GDM1 (cell line): ENCODE measurements at regions not wholly inside any gene's neighbourhood (a gene's known extent, or its start where the extent isn't known, plus 50 kb on each side); places are given as distances from the start of the nearest gene placed in this dataset.

Source experiments
- DNase-seq: peaks from one replicate; lab custom pipeline; 2025; lab: John Stamatoyannopoulos, UW

DNA sequence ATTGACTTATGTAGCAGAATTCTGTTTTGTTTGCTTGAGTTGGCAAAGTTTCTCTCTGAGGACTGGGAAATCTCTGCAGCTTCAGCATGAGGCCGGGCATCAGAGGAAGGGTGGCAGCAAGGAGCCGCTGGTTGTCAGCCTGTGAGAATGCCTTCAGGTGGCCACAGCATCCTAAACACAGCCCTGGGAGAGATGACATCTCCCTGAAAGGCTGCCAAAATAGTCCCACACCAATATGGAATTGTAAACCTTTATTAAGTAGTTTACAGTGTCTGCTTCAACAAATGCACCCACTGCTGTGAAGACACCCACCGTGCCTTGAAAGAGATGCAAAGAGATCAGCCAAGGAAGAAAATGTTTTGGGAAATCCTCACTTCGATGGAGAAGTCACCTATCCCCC is 609.7 kb upstream of the ARRDC4 start:
- no peak for DNase-seq

DNA sequence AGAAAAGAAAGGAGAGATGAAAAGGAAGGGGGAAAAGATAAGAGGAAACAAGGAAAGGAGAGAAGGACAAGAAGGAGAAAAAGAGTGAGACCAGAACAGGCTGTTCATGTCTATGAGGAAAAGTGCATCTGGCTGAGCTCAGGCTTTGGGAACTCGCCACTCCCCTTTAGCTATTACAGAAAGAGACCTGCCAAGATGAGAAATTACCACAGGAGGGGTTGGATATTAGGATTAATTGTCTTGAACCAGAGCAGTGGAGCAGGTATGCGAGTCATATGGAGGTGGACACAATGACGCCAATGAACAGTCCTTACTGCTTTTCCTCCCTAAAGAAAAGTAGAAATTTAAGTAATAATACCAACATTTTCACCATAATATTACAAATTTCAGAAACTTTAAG is 577.0 kb upstream of the ARRDC4 start:
- DNase-seq, result no peak

DNA sequence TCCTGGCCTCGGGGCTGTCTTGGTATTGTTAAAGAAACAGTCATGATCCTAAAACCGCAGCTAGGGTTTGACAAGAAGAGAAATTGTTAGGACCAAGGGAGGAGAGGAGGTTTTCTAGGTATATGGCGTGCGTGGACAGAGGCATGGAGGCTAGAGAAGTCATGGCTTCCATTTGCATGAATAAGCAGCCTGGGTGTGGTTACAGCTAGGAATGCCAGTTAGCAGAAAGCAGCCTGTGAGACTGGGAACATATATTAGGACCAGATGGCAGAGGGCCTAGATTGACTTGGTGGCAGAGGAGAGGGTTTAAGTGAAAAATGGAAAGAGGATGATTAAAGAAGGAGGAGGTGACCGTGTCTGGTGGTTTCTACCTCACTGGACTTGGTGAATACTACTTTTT is 573.6 kb upstream of the ARRDC4 start:
- DNase-seq, result no peak

DNA sequence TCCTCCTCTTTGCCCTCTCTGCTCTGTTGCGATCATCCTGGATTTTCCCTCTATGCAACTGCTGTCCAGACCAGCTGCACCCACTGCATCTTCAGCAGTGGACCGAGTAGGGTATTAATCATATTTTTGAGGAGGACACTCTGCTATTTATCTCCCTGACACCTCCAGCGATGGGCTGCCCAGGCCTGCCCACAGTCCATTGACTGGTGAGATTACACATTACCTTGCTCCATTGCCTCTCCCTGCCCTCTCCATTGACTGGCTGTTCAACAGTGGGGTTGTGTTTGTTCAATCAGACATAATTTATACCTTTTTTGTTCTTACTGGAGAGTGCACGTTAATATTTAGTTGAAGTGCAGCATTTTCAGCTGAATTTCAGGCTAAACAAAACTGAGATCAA is 559.3 kb upstream of the ARRDC4 start:
- DNase-seq, result no peak

DNA sequence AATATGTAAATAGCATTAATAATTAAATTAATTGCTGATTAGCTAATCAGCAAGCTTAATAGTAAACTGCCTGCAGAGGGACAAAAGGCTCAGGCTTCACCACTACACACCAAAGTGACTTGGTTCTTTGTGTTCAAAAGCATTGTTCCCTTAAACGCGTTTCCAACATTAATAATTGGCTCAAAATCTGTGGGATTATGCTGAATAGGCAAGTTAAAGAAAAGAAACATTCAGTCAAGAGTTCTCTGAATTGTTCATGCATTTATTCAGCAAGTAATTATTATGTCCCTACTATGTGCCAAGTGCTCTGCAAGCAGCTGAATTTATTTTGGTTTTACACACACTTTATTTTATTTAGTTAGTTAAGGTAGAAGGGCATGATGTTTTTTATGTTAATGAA is 558.5 kb upstream of the ARRDC4 start:
- no peak for DNase-seq

DNA sequence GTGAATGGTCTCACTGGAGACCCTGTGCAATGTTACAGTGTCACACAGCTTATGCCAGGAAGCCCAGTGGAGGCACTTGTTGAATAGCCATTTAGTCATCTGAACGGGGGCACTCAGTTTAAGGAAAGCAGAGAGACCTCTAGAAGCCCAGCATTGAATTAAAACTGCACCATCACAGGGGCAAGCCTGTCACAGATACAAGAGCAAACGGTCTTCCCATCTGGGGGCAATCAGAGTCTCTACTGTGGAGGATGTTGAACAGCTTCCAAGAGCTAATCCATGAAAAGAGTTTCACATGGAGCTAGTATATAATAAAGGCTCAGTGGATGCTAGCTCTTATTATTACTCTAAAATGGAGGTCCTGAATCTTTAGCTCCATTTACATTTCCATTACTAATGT is 553.7 kb upstream of the ARRDC4 start:
- DNase-seq, result no peak

DNA sequence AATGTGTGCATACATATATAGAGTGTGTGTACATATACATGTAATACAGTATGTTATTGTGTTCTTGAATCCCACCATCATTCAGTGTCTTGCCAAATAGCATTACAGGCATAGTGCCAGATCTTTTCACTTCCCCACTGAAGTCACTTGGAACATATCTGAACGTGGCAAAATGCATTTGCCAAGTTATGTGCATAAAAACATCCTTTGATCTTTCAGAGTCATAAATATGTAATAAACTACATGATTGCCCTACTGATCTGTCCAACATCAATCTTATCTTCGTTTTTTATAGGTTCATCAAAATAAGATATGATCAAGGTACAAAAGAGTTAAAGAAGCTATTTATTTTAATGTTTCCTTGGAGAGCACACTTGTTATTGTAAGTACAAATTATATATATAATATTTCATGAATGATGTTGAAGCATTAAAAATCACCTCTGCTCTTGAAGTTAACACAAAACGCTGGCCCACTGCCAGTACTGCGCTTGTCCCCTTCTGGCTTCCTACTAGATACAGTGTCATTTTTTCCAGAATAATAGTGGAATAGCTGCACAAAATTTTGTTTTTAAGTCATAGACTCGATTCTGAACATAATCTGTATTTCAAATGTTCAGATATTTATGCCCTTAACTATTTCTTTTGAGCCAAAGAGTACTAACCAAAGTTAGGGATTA is 549.5 kb upstream of the ARRDC4 start:
- DNase-seq, result no peak

DNA sequence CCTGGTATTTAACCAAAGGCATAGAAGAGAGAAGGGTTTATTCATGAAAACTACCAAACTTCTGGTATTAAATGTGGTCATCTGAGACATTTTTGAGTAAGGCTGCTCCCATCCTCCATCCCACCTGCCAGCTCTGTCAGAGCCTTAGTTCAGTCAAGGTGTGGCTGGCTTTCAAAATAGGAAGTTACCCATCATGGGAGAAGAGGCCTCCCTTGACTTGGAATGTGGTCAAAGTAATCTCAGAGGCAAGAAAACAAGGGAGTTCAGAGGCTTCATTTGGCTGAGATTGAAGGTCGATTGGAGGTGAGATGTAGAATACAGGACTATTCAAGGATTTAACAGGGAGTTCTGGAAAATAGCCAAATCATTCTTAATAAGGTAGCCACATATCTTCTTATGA is 540.4 kb upstream of the ARRDC4 start:
- no peak for DNase-seq

DNA sequence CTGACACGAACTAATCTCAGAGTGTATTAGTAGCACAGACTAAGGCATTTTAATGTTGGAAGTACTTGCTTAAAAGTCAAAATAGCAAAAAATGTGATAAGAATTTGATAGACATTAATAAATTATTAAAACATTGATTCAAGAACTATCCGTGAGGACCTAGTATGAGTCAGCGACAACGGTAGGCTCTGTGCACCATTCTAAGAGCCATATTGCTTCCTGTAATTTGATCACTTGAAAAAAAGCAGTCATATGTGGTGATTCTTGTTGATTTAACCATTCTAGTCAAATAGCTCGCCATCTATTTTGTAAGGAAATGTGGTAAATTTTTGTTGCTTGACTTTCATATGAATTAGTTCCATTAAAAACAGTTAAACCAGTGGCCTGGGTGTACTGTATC is 534.9 kb upstream of the ARRDC4 start:
- no peak for DNase-seq

DNA sequence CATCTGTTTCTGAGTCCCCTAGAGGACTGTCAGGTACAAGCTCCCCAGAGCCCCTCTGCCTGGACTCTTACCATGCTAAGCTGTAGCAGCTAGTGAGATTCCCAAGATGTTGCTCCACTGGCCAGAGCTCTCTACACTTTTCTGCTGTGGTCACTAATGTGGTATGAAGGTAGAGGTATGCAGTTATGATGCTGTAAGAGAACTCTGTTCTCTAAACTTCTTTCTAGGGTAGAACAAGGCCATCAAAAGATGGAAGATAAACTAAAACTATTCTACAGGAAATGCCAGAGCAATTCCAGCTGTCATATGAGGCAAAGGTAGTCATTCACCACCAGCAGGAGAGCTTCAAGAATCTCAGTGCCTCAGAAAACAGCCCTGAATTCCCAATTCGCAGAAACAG is 517.4 kb upstream of the ARRDC4 start:
- DNase-seq, result no peak

DNA sequence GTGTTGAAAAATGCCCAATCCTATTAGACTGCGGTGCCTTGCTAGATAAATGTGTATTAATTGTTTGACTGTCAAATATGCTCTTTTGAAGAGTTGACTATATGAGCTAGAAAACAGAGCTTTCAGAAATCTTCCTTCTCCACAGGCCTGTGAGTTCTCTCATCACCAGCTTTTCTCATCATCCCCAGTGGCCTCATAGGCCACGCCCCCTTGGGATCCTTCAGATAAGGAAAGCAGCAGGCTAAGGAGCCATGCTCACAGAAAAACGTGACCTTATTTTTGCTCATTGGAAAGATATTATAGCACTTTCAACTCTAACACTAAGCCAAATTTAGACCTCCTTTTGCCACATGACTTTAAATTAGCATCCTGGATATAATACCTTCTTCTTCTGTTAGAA is 514.4 kb upstream of the ARRDC4 start:
- DNase-seq, result no peak

DNA sequence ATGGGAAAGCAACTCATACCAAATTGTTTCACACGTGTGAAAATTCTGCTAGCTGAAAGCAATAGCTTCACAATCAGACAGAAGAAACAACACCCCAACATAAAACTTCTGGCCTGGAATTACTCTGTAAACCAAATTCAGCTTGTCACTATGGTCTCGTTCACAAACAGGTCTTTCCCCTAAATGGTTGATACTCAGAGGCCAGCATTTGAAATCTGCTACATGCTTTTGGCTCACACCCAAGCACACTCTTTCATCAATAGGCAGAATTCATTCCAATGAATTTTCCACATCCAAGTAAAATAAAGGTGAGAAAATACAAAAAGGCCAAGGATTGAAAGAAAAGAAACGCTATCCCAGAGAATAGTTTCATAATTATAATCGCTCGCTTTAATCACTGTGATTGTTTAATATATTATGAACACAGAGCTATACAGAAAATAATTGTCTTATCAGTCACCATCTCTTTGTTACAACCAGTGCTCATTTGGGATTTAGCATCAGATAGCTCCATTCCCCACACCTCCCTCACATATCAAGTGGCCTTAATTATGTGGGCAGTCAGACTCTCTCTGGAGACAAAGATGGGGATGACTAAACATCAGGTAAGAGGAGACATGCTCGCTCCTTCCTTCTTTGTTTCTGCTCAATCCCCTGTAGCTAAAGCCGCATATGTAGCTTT is 503.8 kb upstream of the ARRDC4 start:
- DNase-seq, result no peak

DNA sequence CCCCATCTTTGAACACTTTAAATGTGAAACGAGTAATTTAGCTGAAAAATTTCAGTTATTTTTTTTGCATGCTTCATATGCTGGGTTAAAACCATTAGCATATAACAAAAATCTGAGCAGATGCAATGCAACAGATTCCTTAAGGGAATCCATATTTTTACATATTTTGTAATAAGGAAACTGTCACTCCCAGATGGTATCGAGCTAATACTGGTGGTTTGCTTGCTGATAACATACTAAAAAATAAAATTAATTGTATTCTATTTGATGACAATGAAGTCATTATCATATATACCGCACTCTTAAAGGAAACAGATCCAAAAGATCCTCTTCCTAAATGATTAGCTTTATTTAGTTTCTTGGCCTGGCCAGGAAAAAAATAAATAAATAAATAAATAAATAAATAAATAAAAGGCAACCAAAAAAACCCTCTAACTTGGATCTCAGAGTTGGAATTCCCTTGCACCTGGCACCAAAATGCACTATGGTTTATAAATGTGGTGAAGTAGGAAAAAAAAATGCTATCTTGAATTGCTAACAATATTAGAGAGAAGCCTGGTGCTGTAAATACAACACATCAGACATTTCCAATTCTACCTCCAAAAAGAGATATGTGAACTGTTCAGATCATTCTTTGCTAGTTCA is 503.2 kb upstream of the ARRDC4 start:
- DNase-seq, result no peak

DNA sequence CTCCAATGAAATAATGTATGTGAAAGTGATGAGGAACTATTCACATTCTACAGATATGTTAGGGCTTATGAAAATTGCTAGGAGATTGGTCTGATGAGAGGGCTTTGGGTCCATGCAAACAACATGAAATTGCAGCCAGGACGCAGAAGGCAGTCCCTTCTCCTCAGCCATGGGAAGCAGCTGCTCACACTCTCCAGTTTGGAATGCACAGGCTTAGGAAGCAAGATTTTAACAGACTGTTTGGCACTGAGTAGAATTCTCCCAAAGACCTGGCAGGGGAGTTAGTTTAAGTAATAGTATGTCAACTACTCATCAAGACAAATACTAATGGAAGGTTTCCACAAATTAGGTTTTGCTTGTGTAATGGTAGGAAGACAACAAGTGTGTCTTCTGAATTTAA is 500.7 kb upstream of the ARRDC4 start:
- no peak for DNase-seq

DNA sequence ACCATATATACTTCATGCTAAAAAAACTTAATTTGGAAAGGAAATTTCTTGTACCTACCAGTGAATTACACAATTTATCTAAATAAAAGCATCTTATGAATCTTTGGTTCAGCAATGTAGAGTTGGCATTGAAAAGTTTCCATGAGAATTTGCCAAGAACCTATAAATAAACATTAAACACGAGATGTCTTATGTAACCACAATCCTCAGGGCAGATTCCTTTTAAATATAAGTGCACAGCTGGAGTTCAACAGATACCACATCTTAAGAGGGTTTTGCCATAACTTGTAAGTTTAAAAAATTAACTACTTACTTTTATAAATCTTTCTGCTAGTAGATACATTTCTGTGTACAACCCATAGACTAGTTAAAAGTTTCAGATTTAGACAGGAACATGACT is 499.3 kb upstream of the ARRDC4 start:
- DNase-seq, result no peak

DNA sequence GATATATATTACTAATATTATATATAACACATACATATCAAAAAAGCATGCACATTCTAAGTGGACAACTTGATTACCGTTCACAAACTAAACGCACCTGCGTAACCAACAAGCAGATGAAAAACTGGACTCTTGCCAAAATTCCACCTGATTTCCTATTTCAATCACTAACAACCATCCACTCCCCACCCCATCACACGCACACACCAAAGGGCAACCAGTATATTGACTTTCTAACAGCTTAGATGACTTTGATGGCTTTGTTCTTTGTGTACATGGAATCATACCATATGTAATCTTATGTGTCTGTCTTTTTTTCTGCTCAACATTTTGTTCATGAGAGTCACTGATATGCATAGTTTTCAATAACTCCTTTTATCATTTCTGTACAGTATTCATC is 496.8 kb upstream of the ARRDC4 start:
- no peak for DNase-seq

DNA sequence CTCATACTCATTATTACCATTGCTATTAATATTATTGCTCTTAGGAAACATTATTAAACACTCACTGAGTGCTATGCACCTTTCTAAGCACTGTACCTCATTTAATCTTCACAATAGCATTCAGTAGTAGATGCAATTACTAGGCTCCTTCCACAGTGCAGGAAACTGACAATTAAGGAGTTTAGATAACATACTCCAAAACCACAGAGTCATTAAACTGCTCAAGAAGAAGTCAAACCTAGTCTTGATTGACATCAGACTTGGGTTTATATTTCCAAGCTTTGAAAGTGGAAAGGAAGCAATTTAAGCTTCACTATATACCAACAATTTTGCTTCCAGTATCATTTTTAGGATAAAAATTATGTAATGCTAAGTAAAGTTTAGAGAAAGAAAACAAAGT is 490.1 kb upstream of the ARRDC4 start:
- DNase-seq, result no peak

DNA sequence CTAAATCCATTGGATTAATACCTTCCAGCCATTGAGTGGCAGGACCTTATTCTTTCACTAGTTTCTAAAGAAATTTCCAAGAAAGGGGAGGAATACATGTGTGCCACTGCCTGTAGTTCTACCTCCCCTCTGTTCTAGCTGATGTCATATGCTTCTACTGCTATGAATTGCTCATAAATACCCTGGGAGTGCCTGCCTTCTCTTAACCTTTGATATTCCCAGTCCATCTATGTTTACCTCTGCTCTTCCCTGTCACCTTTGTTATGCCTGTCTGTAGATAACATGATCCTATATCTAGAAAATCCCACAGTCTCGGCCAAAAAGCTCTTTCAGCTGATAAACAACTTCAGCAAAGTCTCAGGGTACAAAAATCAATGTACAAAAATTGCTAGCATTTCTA is 486.9 kb upstream of the ARRDC4 start:
- DNase-seq, result no peak

DNA sequence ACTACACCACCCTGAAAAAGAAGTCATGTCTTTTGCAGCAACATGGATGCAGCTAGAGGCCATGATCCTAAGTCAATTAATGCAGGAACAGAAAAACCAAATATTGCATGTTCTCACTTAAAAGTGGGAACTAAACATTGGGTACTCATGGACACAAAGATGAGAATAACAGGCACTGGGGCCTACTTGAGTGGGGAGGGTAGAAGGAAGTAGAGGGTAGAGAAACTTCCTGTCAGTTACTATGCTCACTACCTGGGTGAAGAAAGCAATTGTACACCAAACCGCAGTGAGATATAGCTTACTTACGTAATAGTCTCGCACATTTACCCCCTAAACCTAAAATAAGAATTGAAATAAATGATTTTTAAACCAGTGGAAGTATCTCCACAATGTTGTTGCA is 480.5 kb upstream of the ARRDC4 start:
- DNase-seq, result no peak

DNA sequence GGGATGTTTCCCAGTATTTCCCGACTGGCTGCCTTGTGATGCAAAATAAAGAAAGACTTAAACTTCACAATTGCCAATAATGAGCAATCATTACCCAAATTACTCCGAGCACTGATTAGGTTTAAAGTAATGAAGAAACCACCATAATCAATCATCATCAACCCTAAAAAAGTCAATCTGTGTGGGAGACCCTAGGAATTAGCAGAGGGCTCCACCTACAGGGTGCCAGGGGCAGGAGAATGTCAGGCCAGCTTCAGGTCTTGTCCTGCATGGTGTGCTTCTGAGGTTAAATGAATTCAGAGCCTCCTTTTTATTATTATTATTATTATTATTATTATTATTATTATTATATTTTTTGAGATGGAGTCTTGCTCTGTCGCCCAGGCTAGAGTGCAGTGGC is 478.0 kb upstream of the ARRDC4 start:
- no peak for DNase-seq

DNA sequence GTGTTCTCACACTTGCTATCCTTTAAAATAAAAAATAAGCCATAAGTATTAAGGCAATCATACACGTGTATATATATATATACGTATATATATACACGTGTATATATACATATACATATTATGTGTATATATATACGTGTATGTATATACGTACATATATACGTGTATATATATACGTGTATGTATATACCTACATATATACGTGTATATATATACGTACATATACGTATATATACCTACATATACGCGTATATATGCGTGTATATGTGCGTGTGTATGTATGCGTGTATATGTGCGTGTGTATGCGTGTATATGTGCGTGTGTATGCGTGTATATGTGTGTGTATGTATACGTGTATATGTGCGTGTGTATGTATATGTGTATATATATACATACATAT is 477.3 kb upstream of the ARRDC4 start:
- DNase-seq, result no peak

DNA sequence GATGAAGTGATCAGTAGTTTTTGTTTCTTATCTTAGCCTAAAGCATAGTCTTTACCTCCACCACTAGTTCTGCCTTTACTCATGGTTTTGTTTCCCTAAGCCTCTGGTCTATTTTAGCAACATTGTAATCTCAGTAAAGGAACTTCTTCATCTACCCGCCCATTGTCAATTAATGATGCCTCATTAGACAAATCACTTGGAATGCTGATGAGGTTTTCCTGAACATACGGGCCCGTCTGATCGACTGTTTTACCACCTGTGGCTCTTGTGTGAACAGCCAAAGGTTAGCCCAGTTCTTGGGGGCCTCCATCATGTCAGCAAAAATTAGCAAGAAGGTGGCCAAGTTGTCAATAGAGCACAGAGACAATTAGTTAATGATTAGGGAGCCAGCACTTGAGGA is 470.1 kb upstream of the ARRDC4 start:
- no peak for DNase-seq

DNA sequence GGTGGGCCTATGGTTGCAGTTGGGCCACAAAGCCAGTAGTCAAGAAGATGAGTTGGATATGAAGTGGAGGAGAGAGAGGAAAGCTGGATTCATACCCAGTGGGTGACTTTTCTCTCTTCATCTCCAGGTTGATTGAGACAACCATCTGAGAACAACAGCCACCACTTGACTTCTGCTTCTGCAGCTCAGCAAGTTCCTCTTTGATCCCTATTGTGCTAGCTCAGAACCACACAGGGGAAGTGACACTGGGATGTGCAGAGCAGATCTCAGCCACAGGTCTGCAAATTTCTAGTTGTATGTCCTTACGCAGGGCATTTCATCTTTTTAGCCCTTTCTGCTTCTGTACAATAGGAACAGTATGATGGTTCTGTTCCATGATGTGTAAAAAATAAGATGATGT is 459.2 kb upstream of the ARRDC4 start:
- peak; percentile 76 for DNase-seq

DNA sequence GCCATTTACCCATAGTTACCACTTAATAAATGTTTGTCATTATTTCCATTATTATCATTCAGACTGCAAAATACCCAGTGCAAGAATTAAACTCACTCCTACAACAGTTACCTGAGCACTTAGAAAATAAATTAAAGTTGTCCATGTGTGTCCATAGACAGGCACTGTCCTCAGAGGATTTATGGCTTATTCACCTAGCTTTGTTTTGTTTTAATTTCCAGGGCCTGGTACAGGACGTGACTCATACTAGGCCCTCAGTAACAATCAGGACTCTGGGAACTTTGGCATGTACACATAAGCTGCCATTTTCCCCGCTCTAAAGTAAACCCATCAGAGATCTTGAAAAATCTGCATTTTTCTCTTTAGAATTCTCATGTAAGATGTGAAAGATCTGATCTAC is 458.5 kb upstream of the ARRDC4 start:
- DNase-seq, result no peak
